ENCODE measurements at regions not wholly inside any gene's neighbourhood (a gene's known extent, or its start where the extent isn't known, plus 50 kb on each side); places are given as distances from the start of the nearest gene placed in this dataset.

DNA sequence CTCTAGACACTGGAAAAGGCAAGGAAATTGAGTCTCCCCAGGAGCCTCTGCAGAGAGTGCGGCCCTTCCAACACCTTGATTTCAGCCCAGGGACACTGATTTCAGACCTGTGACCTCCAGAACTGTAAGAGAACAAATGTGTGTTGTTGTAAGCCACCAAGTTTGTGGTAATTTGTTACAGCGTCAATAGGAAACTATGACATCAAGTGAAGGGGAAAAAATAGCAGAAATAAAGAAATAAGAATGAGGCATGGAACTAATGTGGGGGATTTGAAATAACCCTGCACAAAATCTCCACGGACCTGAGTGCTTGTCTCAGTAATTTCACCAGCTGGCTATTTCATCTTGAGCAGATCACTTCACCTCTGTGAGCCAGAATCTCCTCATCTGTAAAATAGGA is 227.8 kb upstream of the JUN start:
- Histone ChIP-seq H3K4me3 (replicated peaks; ENCODE audit: insufficient read depth, low read length) (no peak overlapping the region), H3K27ac (replicated peaks) (no peak overlapping the region), H3K27me3 (ENCODE audit: insufficient read depth, poor library complexity, severe bottlenecking) (no peaks in the 10 kb centered on the region)
- TF ChIP-seq, protein P1, sequence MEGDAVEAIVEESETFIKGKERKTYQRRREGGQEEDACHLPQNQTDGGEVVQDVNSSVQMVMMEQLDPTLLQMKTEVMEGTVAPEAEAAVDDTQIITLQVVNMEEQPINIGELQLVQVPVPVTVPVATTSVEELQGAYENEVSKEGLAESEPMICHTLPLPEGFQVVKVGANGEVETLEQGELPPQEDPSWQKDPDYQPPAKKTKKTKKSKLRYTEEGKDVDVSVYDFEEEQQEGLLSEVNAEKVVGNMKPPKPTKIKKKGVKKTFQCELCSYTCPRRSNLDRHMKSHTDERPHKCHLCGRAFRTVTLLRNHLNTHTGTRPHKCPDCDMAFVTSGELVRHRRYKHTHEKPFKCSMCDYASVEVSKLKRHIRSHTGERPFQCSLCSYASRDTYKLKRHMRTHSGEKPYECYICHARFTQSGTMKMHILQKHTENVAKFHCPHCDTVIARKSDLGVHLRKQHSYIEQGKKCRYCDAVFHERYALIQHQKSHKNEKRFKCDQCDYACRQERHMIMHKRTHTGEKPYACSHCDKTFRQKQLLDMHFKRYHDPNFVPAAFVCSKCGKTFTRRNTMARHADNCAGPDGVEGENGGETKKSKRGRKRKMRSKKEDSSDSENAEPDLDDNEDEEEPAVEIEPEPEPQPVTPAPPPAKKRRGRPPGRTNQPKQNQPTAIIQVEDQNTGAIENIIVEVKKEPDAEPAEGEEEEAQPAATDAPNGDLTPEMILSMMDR (IDR thresholded peaks at IDR 0.05; ENCODE audit: insufficient read depth, low read length), result no peak
- TF ChIP-seq, protein P2, sequence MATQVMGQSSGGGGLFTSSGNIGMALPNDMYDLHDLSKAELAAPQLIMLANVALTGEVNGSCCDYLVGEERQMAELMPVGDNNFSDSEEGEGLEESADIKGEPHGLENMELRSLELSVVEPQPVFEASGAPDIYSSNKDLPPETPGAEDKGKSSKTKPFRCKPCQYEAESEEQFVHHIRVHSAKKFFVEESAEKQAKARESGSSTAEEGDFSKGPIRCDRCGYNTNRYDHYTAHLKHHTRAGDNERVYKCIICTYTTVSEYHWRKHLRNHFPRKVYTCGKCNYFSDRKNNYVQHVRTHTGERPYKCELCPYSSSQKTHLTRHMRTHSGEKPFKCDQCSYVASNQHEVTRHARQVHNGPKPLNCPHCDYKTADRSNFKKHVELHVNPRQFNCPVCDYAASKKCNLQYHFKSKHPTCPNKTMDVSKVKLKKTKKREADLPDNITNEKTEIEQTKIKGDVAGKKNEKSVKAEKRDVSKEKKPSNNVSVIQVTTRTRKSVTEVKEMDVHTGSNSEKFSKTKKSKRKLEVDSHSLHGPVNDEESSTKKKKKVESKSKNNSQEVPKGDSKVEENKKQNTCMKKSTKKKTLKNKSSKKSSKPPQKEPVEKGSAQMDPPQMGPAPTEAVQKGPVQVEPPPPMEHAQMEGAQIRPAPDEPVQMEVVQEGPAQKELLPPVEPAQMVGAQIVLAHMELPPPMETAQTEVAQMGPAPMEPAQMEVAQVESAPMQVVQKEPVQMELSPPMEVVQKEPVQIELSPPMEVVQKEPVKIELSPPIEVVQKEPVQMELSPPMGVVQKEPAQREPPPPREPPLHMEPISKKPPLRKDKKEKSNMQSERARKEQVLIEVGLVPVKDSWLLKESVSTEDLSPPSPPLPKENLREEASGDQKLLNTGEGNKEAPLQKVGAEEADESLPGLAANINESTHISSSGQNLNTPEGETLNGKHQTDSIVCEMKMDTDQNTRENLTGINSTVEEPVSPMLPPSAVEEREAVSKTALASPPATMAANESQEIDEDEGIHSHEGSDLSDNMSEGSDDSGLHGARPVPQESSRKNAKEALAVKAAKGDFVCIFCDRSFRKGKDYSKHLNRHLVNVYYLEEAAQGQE (IDR thresholded peaks at IDR 0.05; ENCODE audit: insufficient replicate concordance, low read depth), result no peak
- TF ChIP-seq POLR2AphosphoS5 (IDR thresholded peaks at IDR 0.05; ENCODE audit: low read depth), result no peak
- TF ChIP-seq SPI1 (IDR thresholded peaks at IDR 0.05; ENCODE audit: borderline replicate concordance, low read depth), result no peak
- no peak for TF ChIP-seq GABPA (IDR thresholded peaks at IDR 0.05; ENCODE audit: low read depth)
- no peak for DNase-seq (ENCODE audit: low read depth in 1 of 2, low spot score in 1 of 2)

GRCh38 chr1:59012378-59012777 is 228.5 kb upstream of the JUN start:
- no peaks in the 10 kb centered on the region for H3K27me3 ChIP-seq (ENCODE audit: insufficient read depth, poor library complexity, severe bottlenecking)
- TF ChIP-seq, protein P2 (IDR thresholded peaks at IDR 0.05; ENCODE audit: insufficient replicate concordance, low read depth), result no peak
- TF ChIP-seq GABPA (IDR thresholded peaks at IDR 0.05; ENCODE audit: low read depth) (no peak), SPI1 (IDR thresholded peaks at IDR 0.05; ENCODE audit: borderline replicate concordance, low read depth) (no peak), POLR2AphosphoS5 (IDR thresholded peaks at IDR 0.05; ENCODE audit: low read depth) (no peak)
- TF ChIP-seq, protein P1 (IDR thresholded peaks at IDR 0.05; ENCODE audit: insufficient read depth, low read length), result no peak
- no peak for DNase-seq (ENCODE audit: low read depth in 1 of 2, low spot score in 1 of 2)
- H3K4me3 ChIP-seq (replicated peaks; ENCODE audit: insufficient read depth, low read length), result no peak overlapping the region
- H3K27ac ChIP-seq (replicated peaks), result no peak overlapping the region

DNA sequence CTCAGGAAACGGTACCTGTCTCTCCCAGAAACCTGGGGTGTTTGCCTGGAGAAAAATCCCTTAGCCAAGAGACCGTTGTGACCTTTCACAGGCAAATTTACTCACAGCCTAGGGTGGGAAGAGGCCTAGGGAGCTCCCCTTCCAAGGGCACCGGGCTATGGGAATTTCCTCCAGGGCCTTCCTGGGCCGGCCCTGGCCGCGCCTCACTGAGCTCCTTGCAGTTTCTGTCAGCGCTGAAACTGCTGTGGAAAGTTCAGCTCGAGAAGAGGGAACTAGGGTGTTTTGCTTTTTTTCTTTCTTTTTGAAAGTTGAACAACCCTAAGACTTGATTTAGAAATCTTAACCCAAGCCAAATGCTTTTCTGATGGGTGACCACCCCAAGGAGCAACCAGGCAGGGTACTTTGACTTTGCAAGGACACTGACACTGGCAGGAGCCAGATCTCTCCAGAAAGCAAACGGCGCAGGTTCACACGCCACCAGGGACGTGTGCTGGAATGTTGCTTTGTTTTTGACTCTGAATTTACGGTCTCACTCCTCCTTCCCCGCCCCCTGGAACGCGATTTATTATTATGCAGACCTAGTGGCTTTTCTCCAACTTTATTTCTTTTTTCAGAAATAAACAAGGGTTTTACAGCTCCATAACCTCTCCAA is 229.6 kb upstream of the JUN start:
- DNase-seq (ENCODE audit: low read depth in 1 of 2, low spot score in 1 of 2), result no peak
- TF ChIP-seq POLR2AphosphoS5 (IDR thresholded peaks at IDR 0.05; ENCODE audit: low read depth) (no peak), GABPA (IDR thresholded peaks at IDR 0.05; ENCODE audit: low read depth) (no peak), SPI1 (IDR thresholded peaks at IDR 0.05; ENCODE audit: borderline replicate concordance, low read depth) (no peak)
- TF ChIP-seq, protein P1 (IDR thresholded peaks at IDR 0.05; ENCODE audit: insufficient read depth, low read length), result no peak
- TF ChIP-seq, protein P2 (IDR thresholded peaks at IDR 0.05; ENCODE audit: insufficient replicate concordance, low read depth), result no peak
- Histone ChIP-seq H3K27me3 (ENCODE audit: insufficient read depth, poor library complexity, severe bottlenecking) (no peaks in the 10 kb centered on the region), H3K4me3 (replicated peaks; ENCODE audit: insufficient read depth, low read length) (no peak overlapping the region), H3K27ac (replicated peaks) (no peak overlapping the region)

Data from HL-60 (cell line).